ENCODE measurements at regions not wholly inside any gene's neighbourhood (a gene's known extent, or its start where the extent isn't known, plus 50 kb on each side); places are given as distances from the start of the nearest gene placed in this dataset.

DNA sequence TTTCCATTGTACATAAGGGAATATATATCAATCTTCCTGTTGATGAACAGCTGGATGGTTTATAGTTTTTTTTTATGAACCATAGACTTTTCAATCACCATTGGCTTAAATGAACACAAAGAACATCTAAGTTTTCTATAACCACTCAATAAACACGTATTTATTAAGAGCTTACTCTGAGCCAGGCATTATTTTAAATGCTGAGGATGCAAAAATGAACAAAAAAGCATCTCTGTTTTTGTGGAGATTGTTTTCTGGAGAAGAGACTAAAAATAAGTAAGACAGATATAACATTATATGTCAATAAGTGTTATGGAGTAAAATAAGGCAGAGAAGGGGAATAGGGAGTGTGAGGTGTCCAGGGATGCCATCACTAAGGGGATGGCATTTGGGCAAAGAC is 52.1 kb upstream of the SLC24A2 start:
- DNase-seq (ENCODE audit: low spot score), result no peak
- intact Hi-C loops (cut with DNase I), result no loop called here

Measured in posterior vena cava (tissue), 2 donors.